Lung (tissue), 11 donors: ENCODE measurements at regions not wholly inside any gene's neighbourhood (a gene's known extent, or its start where the extent isn't known, plus 50 kb on each side); places are given as distances from the start of the nearest gene placed in this dataset.
A peak's percentile ranks its signal among the peaks of the same experiment; 100 is the strongest.

Experiments used
- ATAC-seq: fragments of 200-7000 bp; cut with Tn5 transposase; one replicate; pipeline ENCODE4 v1.9.1; 2020; ENCODE audit warnings: moderate number of reproducible peaks; ENCODE audit not compliant: insufficient read depth, low FRiP score
- DNase-seq, 3 donors: peaks; one replicate each; pipeline ENCODE4 v3.0.0-alpha.2; 2013 to 2017
- H3K27ac ChIP-seq, 2 donors: one replicate each; pipeline ENCODE4 v1.5.1; 2013; ENCODE audit warnings: mild to moderate bottlenecking in 2 of 2, moderate library complexity in 2 of 2, control low read depth in 1 of 2, inconsistent platforms in 1 of 2, low read depth in 1 of 2, low read length in 1 of 2
- H3K27me3 ChIP-seq, 3 donors: one replicate each; pipeline ENCODE4 v1.5.1; 2013; ENCODE audit warnings: low read length in 2 of 3; ENCODE audit not compliant: control insufficient read depth in 3 of 3, insufficient read depth in 3 of 3
- H3K36me3 ChIP-seq, 4 donors: one replicate each; pipeline ENCODE4 v1.5.1; 2013; ENCODE audit warnings: low read length in 4 of 4, mild to moderate bottlenecking in 1 of 4, moderate library complexity in 1 of 4; ENCODE audit not compliant: control insufficient read depth in 4 of 4, insufficient read depth in 4 of 4
- H3K4me1 ChIP-seq, 5 donors: one replicate each; pipeline ENCODE4 v1.5.1; 2013; ENCODE audit warnings: low read length in 5 of 5, mild to moderate bottlenecking in 2 of 5, moderate library complexity in 1 of 5; ENCODE audit not compliant: control insufficient read depth in 5 of 5, insufficient read depth in 5 of 5
- H3K4me3 ChIP-seq: one replicate; pipeline ENCODE4 v1.5.1; 2013; ENCODE audit warnings: mild to moderate bottlenecking, control low read depth, moderate library complexity
- H3K9ac ChIP-seq, 2 donors: one replicate each; pipeline ENCODE4 v1.5.1; 2013; ENCODE audit warnings: low read length in 2 of 2, control low read depth in 1 of 2; ENCODE audit not compliant: insufficient read depth in 1 of 2
- H3K9me3 ChIP-seq, 4 donors: one replicate each; pipeline ENCODE4 v1.5.1; 2013; ENCODE audit warnings: low read length in 3 of 4, mild to moderate bottlenecking in 1 of 4, moderate library complexity in 1 of 4; ENCODE audit not compliant: control insufficient read depth in 4 of 4, insufficient read depth in 3 of 4
- WGBS, 2 donors: extraction: QIAGEN DNeasy Blood & Tissue Kit; methylation state at CpG; one replicate each; pipeline ENCODE4 v1.1.7; 2013; 5-methylcytosine and 5-hydroxymethylcytosine counted together
- TF ChIP-seq, protein P1 (sequence below): IDR thresholded peaks from 2 replicates; pipeline ENCODE4 v1.5.1; 2012; ENCODE audit warnings: mild to moderate bottlenecking; ENCODE audit errors: control extremely low read depth, extremely low read depth
- donor health status: control.
- donor health status: control.
- donor health status: Bipolar disorder and iron deficiency.
- donor health status: healthy.
- donor health status: DM: yes; HTN: yes; CAD: no.

DNA sequence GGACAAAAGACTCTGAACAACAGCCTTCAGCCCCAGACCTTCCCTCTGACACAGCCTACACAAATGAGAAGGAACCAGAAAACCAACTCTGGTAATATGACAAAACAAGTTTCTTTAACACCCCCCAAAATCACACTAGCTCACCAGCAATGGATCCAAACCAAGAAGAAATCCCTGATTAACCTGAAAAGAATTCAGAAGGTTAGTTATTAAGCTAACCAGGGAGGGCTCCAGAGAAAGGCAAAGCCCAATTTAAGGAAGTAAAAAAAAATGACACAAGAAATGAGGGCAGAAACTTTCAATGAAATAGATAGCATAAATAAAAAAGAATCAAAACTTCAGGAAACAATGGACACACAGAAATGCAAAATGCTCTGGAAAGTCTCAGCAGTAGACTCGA is 224.0 kb downstream of the TRIML1 start:
- ATAC-seq = no peak
- H3K9ac ChIP-seq = no peak overlapping the region
- no peak overlapping the region for H3K27ac ChIP-seq
- no peak for DNase-seq
- peaks cover 0 to under 1% (median 0%) of the 10 kb centered on the region in 3 donors for H3K27me3 ChIP-seq
- no peaks in the 10 kb centered on the region for H3K4me1 ChIP-seq
- H3K36me3 ChIP-seq = no peaks in the 10 kb centered on the region
- H3K4me3 ChIP-seq = no peak overlapping the region
- 83 to 90% methylated on average over 1 of the region's 1 CpG for WGBS, 2 donors
- TF ChIP-seq, protein P1, sequence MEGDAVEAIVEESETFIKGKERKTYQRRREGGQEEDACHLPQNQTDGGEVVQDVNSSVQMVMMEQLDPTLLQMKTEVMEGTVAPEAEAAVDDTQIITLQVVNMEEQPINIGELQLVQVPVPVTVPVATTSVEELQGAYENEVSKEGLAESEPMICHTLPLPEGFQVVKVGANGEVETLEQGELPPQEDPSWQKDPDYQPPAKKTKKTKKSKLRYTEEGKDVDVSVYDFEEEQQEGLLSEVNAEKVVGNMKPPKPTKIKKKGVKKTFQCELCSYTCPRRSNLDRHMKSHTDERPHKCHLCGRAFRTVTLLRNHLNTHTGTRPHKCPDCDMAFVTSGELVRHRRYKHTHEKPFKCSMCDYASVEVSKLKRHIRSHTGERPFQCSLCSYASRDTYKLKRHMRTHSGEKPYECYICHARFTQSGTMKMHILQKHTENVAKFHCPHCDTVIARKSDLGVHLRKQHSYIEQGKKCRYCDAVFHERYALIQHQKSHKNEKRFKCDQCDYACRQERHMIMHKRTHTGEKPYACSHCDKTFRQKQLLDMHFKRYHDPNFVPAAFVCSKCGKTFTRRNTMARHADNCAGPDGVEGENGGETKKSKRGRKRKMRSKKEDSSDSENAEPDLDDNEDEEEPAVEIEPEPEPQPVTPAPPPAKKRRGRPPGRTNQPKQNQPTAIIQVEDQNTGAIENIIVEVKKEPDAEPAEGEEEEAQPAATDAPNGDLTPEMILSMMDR = no peak
- H3K9me3 ChIP-seq = peaks cover 0 to 4% (median 0%) of the 10 kb centered on the region in 4 donors

DNA sequence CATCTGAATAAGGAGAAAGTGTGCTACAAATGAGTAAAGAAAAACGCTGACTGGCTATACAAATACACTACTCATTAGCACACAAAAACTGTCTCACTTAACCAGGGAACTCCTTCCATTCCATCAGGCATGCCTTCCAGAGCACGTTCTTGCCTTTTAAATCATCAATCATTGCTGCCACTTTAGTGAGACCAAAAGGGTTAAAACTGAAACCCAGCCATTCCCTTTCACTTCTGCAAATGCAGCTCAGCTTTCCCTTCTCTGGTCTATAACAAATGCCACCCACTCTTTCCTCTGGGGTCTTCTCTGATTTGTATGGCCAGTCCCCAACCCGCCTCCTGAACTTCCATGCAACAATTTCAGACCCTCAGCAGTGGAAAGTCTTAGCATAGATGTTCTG is 231.5 kb downstream of the TRIML1 start:
- no peak overlapping the region for H3K4me3 ChIP-seq
- TF ChIP-seq, protein P1 = no peak
- H3K27ac ChIP-seq = no peak overlapping the region
- H3K27me3 ChIP-seq = peaks cover 0 to 2% (median 0%) of the 10 kb centered on the region in 3 donors
- no peak for ATAC-seq
- 55 to 70% methylated on average over 3 of the region's 3 CpGs for WGBS, 2 donors
- no peak for DNase-seq
- H3K4me1 ChIP-seq = no peaks in the 10 kb centered on the region
- peaks cover 0 to 3% (median 0%) of the 10 kb centered on the region in 4 donors for H3K9me3 ChIP-seq
- H3K36me3 ChIP-seq = no peaks in the 10 kb centered on the region
- H3K9ac ChIP-seq = no peak overlapping the region

DNA sequence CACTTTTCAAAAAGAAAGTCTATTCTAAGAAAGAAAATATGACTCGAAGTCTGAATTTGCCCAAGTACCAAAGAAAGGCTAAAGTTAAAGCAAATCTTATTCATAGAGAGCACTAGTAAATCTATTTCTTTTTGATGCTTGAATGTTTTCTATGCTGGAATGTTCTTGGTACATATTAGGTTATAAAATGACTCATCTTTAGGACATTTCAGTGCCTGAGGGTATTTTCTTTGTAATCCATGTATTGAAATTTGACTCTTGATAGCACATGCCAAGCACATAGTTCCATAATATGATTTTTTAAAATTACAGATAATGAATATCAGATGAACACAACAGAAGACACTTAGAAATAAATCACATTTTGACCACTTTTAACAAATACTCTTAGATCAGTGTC is 232.8 kb downstream of the TRIML1 start:
- TF ChIP-seq, protein P1 = no peak
- no peak for ATAC-seq
- DNase-seq = no peak

DNA sequence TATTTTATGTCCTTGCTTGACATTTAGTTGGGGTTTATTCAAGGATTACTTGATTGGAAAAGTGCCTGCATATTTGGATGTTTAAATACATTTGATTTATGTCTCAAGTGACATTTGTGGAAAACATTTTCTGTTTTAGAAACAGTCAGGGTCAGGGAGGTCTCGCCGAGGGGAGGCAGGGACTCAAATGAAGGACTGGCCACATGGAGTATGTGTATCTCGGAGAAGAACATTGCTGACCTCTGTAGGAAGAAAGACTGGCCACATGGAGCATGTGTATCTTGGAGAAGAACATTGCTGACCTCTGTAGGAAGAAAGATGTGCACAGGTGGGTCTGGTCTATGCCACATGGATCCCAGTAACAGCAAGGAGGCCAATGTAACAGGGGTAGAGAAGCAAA is 233.6 kb downstream of the TRIML1 start:
- Histone ChIP-seq H3K4me3 (no peak overlapping the region), H3K4me1 (no peaks in the 10 kb centered on the region), H3K9ac (no peak overlapping the region), H3K9me3 (peaks cover 0 to 10% (median 0%) of the 10 kb centered on the region in 4 donors), H3K36me3 (no peaks in the 10 kb centered on the region), H3K27ac (no peak overlapping the region), H3K27me3 (peaks cover 0 to 2% (median 0%) of the 10 kb centered on the region in 3 donors)
- ATAC-seq (peak; percentile 46), DNase-seq (peak in 2 of 3 donors; percentile 35 to 44)
- 63 to 72% methylated on average over 3 of the region's 3 CpGs for WGBS, 2 donors
- TF ChIP-seq, protein P1 = no peak

More for the DNA sequence above, 232.8 kb downstream of the TRIML1 start:
- H3K9ac ChIP-seq = no peak overlapping the region
- H3K9me3 ChIP-seq = peaks cover 0 to 10% (median 0%) of the 10 kb centered on the region in 4 donors
- H3K4me3 ChIP-seq = no peak overlapping the region
- WGBS, 2 donors = 76 to 87% methylated on average over 1 of the region's 1 CpG
- H3K27me3 ChIP-seq = peaks cover 0 to 2% (median 0%) of the 10 kb centered on the region in 3 donors
- H3K27ac ChIP-seq = no peak overlapping the region
- H3K4me1 ChIP-seq = no peaks in the 10 kb centered on the region
- H3K36me3 ChIP-seq = no peaks in the 10 kb centered on the region
